H9 (cell line): ENCODE measurements at regions not wholly inside any gene's neighbourhood (a gene's known extent, or its start where the extent isn't known, plus 50 kb on each side); places are given as distances from the start of the nearest gene placed in this dataset.
A peak's percentile ranks its signal among the peaks of the same experiment; 100 is the strongest.

Source experiments
- DNase-seq: peaks from one replicate; pipeline ENCODE4 v3.0.0-alpha.2; 2017
- H2AFZ ChIP-seq: one replicate; pipeline ENCODE4 v1.6.1; 2013; ENCODE audit warnings: mild to moderate bottlenecking, low read length, control low read depth, moderate library complexity
- H2AK5ac ChIP-seq: 2 replicates; pipeline ENCODE4 v1.6.1; 2013; ENCODE audit warnings: low read length, control low read depth, mixed read lengths; ENCODE audit not compliant: insufficient read length
- H2BK120ac ChIP-seq: one replicate; pipeline ENCODE4 v1.6.1; 2013; ENCODE audit warnings: low read depth, mild to moderate bottlenecking, low read length, control low read depth, inconsistent platforms; ENCODE audit not compliant: poor library complexity, severe bottlenecking
- H2BK12ac ChIP-seq: 2 replicates; pipeline ENCODE4 v1.6.1; 2013; ENCODE audit warnings: low read length, control low read depth, mixed read lengths, low read depth; ENCODE audit not compliant: insufficient read length
- H2BK15ac ChIP-seq: 2 replicates; pipeline ENCODE4 v1.6.1; 2013; ENCODE audit warnings: low read depth, low read length, control low read depth
- H2BK20ac ChIP-seq: one replicate; pipeline ENCODE4 v1.6.1; 2013; ENCODE audit warnings: low read depth, mild to moderate bottlenecking, low read length, control low read depth, inconsistent platforms; ENCODE audit not compliant: poor library complexity, severe bottlenecking
- H2BK5ac ChIP-seq: 2 replicates; pipeline ENCODE4 v1.6.1; 2013; ENCODE audit warnings: low read length, control low read depth, mixed read lengths; ENCODE audit not compliant: insufficient read length
- H3K14ac ChIP-seq: 2 replicates; pipeline ENCODE4 v1.6.1; 2013; ENCODE audit warnings: low read length, control low read depth; ENCODE audit not compliant: insufficient read depth
- H3K18ac ChIP-seq: 2 replicates; pipeline ENCODE4 v1.6.1; 2013; ENCODE audit warnings: low read depth, mild to moderate bottlenecking, mixed read lengths, low read length, control low read depth; ENCODE audit not compliant: insufficient read length
- H3K23ac ChIP-seq: 2 replicates; pipeline ENCODE4 v1.6.1; 2013; ENCODE audit warnings: low read length, control low read depth, mixed read lengths, low read depth; ENCODE audit not compliant: insufficient read length
- H3K23me2 ChIP-seq: 2 replicates; pipeline ENCODE4 v1.6.1; 2013; ENCODE audit warnings: low read depth, mild to moderate bottlenecking, mixed read lengths, low read length, control low read depth; ENCODE audit not compliant: insufficient read length, poor library complexity, severe bottlenecking
- H3K27ac ChIP-seq: 2 replicates; pipeline ENCODE4 v1.5.1; 2013; ENCODE audit warnings: low read length, control low read depth, mixed read lengths, low read depth; ENCODE audit not compliant: insufficient read length
- H3K27me3 ChIP-seq: 2 replicates; pipeline ENCODE4 v1.6.1; 2013; ENCODE audit warnings: low read length, control low read depth, inconsistent platforms; ENCODE audit not compliant: insufficient read depth
- H3K4ac ChIP-seq: 2 replicates; pipeline ENCODE4 v1.6.1; 2013; ENCODE audit warnings: low read depth, mild to moderate bottlenecking, control low read depth, inconsistent platforms, low read length, moderate library complexity
- H3K4me1 ChIP-seq: 2 replicates; pipeline ENCODE4 v1.6.1; 2013; ENCODE audit warnings: low read length, control low read depth, inconsistent platforms; ENCODE audit not compliant: insufficient read depth
- H3K4me2 ChIP-seq: 2 replicates; pipeline ENCODE4 v1.6.1; 2013; ENCODE audit warnings: low read length, control low read depth, mixed read lengths; ENCODE audit not compliant: insufficient read length, insufficient read depth
- H3K56ac ChIP-seq: 2 replicates; pipeline ENCODE4 v1.6.1; 2013; ENCODE audit warnings: low read depth, mild to moderate bottlenecking, mixed read lengths, low read length, control low read depth; ENCODE audit not compliant: insufficient read length
- H3K79me1 ChIP-seq: 2 replicates; pipeline ENCODE4 v1.6.1; 2013; ENCODE audit warnings: low read depth, mild to moderate bottlenecking, moderate library complexity, low read length, control low read depth, inconsistent platforms; ENCODE audit not compliant: insufficient read depth, poor library complexity, severe bottlenecking
- H3K79me2 ChIP-seq: 2 replicates; pipeline ENCODE4 v1.6.1; 2013; ENCODE audit warnings: low read length, control low read depth, inconsistent platforms; ENCODE audit not compliant: insufficient read depth
- H3K9ac ChIP-seq: 2 replicates; pipeline ENCODE4 v1.6.1; 2013; ENCODE audit warnings: low read length, control low read depth, mixed read lengths; ENCODE audit not compliant: insufficient read length; ENCODE audit errors: extremely low read depth
- H3K9me3 ChIP-seq: one replicate; pipeline ENCODE4 v1.6.1; 2013; ENCODE audit warnings: low read depth, low read length, inconsistent platforms; ENCODE audit not compliant: control insufficient read depth
- H3T11ph ChIP-seq: one replicate; pipeline ENCODE4 v1.6.1; 2013; ENCODE audit warnings: mild to moderate bottlenecking, low read length, control low read depth, inconsistent platforms
- H4K20me1 ChIP-seq: one replicate; pipeline ENCODE4 v1.6.1; 2013; ENCODE audit not compliant: control insufficient read depth, insufficient read length, insufficient read depth
- H4K5ac ChIP-seq: 2 replicates; pipeline ENCODE4 v1.6.1; 2013; ENCODE audit warnings: low read depth, mild to moderate bottlenecking, mixed read lengths, low read length, control low read depth; ENCODE audit not compliant: insufficient read length
- H4K8ac ChIP-seq: replicated peaks from 2 replicates; pipeline ENCODE4 v1.6.1; 2013; ENCODE audit warnings: low read length, control low read depth, mixed read lengths, low read depth; ENCODE audit not compliant: insufficient read length
- H4K91ac ChIP-seq: 2 replicates; pipeline ENCODE4 v1.6.1; 2013; ENCODE audit warnings: low read depth, mild to moderate bottlenecking, moderate library complexity, mixed read lengths, low read length, control low read depth; ENCODE audit not compliant: insufficient read length
- H3K27ac Mint-ChIP-seq, 3 experiments: 2 replicates in 2 of 3; 3 replicates in 1 of 3; pipeline ENCODE4 v1.8.0; 2020 to 2021; ENCODE audit warnings: mixed read lengths in 3 of 3, mild to moderate bottlenecking in 1 of 3, moderate library complexity in 1 of 3
- H3K27me3 Mint-ChIP-seq: 2 replicates; pipeline ENCODE4 v1.8.0; 2021; ENCODE audit warnings: low read depth, mild to moderate bottlenecking, moderate library complexity, mixed read lengths
- H3K36me3 Mint-ChIP-seq, 3 experiments: 2 replicates in 2 of 3; 3 replicates in 1 of 3; pipeline ENCODE4 v1.8.0; 2020 to 2021; ENCODE audit warnings: low read depth in 3 of 3, mixed read lengths in 3 of 3; ENCODE audit not compliant: insufficient read depth in 1 of 3
- H3K4me1 Mint-ChIP-seq, 2 experiments: 2 replicates each; pipeline ENCODE4 v1.8.0; 2020; ENCODE audit warnings: mixed read lengths in 2 of 2
- H3K4me3 Mint-ChIP-seq, 2 experiments: 2 replicates in 1 of 2; 3 replicates in 1 of 2; pipeline ENCODE4 v1.8.0; 2020 to 2021; ENCODE audit warnings: mild to moderate bottlenecking in 2 of 2, mixed read lengths in 2 of 2, moderate library complexity in 1 of 2
- H3K9me3 Mint-ChIP-seq, 2 experiments: 2 replicates in 1 of 2; 3 replicates in 1 of 2; pipeline ENCODE4 v1.8.0; 2020; ENCODE audit warnings: mild to moderate bottlenecking in 2 of 2, mixed read lengths in 2 of 2, moderate library complexity in 1 of 2
- CTCF ChIP-seq: fragments of 200-600 bp; sonication (generic); conservative IDR thresholded peaks from 3 replicates; pipeline ENCODE4 v1.8.0; 2021; ENCODE audit warnings: antibody characterized with exemption, mild to moderate bottlenecking
- WGBS: extraction: QIAGEN DNeasy Blood & Tissue Kit; methylation state at CpG from one replicate; pipeline ENCODE4 v1.1.7; 2013; ENCODE audit warnings: missing lambda C conversion rate, low lambda C conversion rate, mixed read lengths; ENCODE audit not compliant: insufficient read length; ENCODE audit errors: extremely low coverage; 5-methylcytosine and 5-hydroxymethylcytosine counted together

GRCh38 chr1:199716729-199717128, 310.8 kb upstream of the NR5A2 start:
- WGBS: no CpG with 5 or more reads among the region's 1 CpG
- no peaks in the 10 kb centered on the region for H3K27me3 Mint-ChIP-seq
- no peaks in the 10 kb centered on the region for H3K9me3 ChIP-seq
- H3K9me3 Mint-ChIP-seq: peaks cover 5 to 13% of the 10 kb centered on the region in 2 experiments; a peak in 4 of 5 replicates
- TF ChIP-seq CTCF: no peak
- H4K20me1 ChIP-seq: no peaks in the 10 kb centered on the region
- H4K5ac ChIP-seq: no peak overlapping the region
- H3K27ac Mint-ChIP-seq: peak overlapping the region in 1 of 3 experiments; percentile 68; a peak in 2 of 7 replicates
- no peaks in the 10 kb centered on the region for H3K23me2 ChIP-seq
- no peak overlapping the region for H3K9ac ChIP-seq
- no peak overlapping the region for H3K4me2 ChIP-seq
- no peaks in the 10 kb centered on the region for H3K79me2 ChIP-seq
- H3K18ac ChIP-seq: no peak overlapping the region
- no peak overlapping the region for H3K56ac ChIP-seq
- no peaks in the 10 kb centered on the region for H3K4me1 ChIP-seq
- H2BK20ac ChIP-seq: no peak overlapping the region
- H4K91ac ChIP-seq: no peak overlapping the region
- H2AK5ac ChIP-seq: no peak overlapping the region
- no peak overlapping the region for H3K4ac ChIP-seq
- DNase-seq: no peak
- H3K36me3 Mint-ChIP-seq: peaks cover 3 to 4% (median 3%) of the 10 kb centered on the region in 3 experiments; a peak in 5 of 7 replicates
- no peak overlapping the region for H2AFZ ChIP-seq
- no peak overlapping the region for H3K27ac ChIP-seq
- H2BK5ac ChIP-seq: no peak overlapping the region
- no peak overlapping the region for H4K8ac ChIP-seq
- H2BK12ac ChIP-seq: no peak overlapping the region
- H2BK15ac ChIP-seq: no peak overlapping the region
- H3K4me3 Mint-ChIP-seq: no peak overlapping the region
- no peaks in the 10 kb centered on the region for H3K79me1 ChIP-seq
- no peak overlapping the region for H3T11ph ChIP-seq
- peaks cover 7% of the 10 kb centered on the region in 2 experiments for H3K4me1 Mint-ChIP-seq
- H3K14ac ChIP-seq: no peak overlapping the region
- H3K27me3 ChIP-seq: no peaks in the 10 kb centered on the region
- H3K23ac ChIP-seq: no peak overlapping the region
- no peak overlapping the region for H2BK120ac ChIP-seq
